Breast epithelium (tissue), 4 donors: ENCODE measurements at regions not wholly inside any gene's neighbourhood (a gene's known extent, or its start where the extent isn't known, plus 50 kb on each side); places are given as distances from the start of the nearest gene placed in this dataset.

ENCODE experiments used
- DNase-seq, 2 donors: peaks; one replicate each; pipeline ENCODE4 v3.0.0-alpha.2; 2019; ENCODE audit warnings: low spot score in 2 of 2
- H3K27ac ChIP-seq, 2 donors: fragments of 200-600 bp; sonication (generic) in 1 of 2; one replicate each; pipeline ENCODE4 v1.5.1; 2016 to 2019; ENCODE audit warnings: mild to moderate bottlenecking in 1 of 2
- H3K27me3 ChIP-seq, 2 donors: fragments of 200-600 bp; sonication (generic) in 1 of 2; one replicate each; pipeline versions ENCODE4 v1.5.1 to v1.6.0; 2017 to 2019; ENCODE audit warnings: control low read depth in 1 of 2, mild to moderate bottlenecking in 1 of 2
- H3K36me3 ChIP-seq: fragments of 200-600 bp; one replicate; pipeline ENCODE4 v1.5.1; 2019
- H3K4me1 ChIP-seq, 2 donors: fragments of 200-600 bp; sonication (generic); one replicate each; pipeline ENCODE4 v1.5.1; 2016 to 2019; ENCODE audit warnings: control low read depth in 1 of 2
- H3K4me3 ChIP-seq, 3 donors: fragments of 200-600 bp; sonication (generic); 1 replicate in 2 of 3; 2 replicates in 1 of 3; pipeline ENCODE4 v1.5.1; 2016 to 2019; ENCODE audit warnings: mild to moderate bottlenecking in 3 of 3, moderate library complexity in 2 of 3
- H3K9me3 ChIP-seq, 2 donors: fragments of 200-600 bp; sonication (generic) in 1 of 2; one replicate each; pipeline ENCODE4 v1.5.1; 2016 to 2019; ENCODE audit warnings: control low read depth in 1 of 2
- CTCF ChIP-seq, 3 donors: fragments of 450-650 bp; IDR thresholded peaks; one replicate each; pipeline ENCODE4 v1.5.1; 2016 to 2017; ENCODE audit warnings: antibody characterized with exemption in 3 of 3, mild to moderate bottlenecking in 3 of 3, moderate library complexity in 3 of 3
- POLR2A ChIP-seq: fragments of 450-650 bp; IDR thresholded peaks from one replicate; pipeline ENCODE4 v1.6.1; 2016; ENCODE audit warnings: antibody characterized with exemption, mild to moderate bottlenecking, moderate library complexity
- POLR2AphosphoS5 ChIP-seq, 3 donors: sonication (generic); formaldehyde crosslinking; IDR thresholded peaks; one replicate each; pipeline ENCODE4 v1.6.1; 2017; ENCODE audit warnings: antibody characterized with exemption in 3 of 3
- intact Hi-C: fragments of 100-400 bp; cut with DNase I; formaldehyde crosslinking; loops from one replicate; pipeline ENCODE4 v1.15.1; 2023; ENCODE audit warnings: low total_unique reads

- H3K4me1 ChIP-seq, result no peaks in the 10 kb centered on the region
- peaks cover 0 to 3% of the 10 kb centered on the region in 2 donors for H3K9me3 ChIP-seq
- DNase-seq, result no peak
- peak overlapping the region; percentile 19 to 34 (median 24) for H3K4me3 ChIP-seq
- H3K27me3 ChIP-seq, result peaks cover 0 to 23% of the 10 kb centered on the region in 2 donors
- no peak for TF ChIP-seq POLR2A
- no peak for TF ChIP-seq POLR2AphosphoS5 (IDR thresholded peaks at IDR 0.05)
- no peak for TF ChIP-seq CTCF (IDR thresholded peaks at IDR 0.05)
- no peak overlapping the region for H3K27ac ChIP-seq
- no peaks in the 10 kb centered on the region for H3K36me3 ChIP-seq
- intact Hi-C loops, result no loop called here
Measured at GRCh38 chr22:27614650-27615007, 186.9 kb downstream of the MN1 start.

- H3K9me3 ChIP-seq, result peaks cover 0 to 5% of the 10 kb centered on the region in 2 donors
- H3K27ac ChIP-seq, result no peak overlapping the region
- H3K36me3 ChIP-seq, result no peaks in the 10 kb centered on the region
- H3K27me3 ChIP-seq, result peaks cover 0 to 23% of the 10 kb centered on the region in 2 donors
- intact Hi-C loops, result no loop called here
- TF ChIP-seq CTCF (IDR thresholded peaks at IDR 0.05) (no peak), POLR2A (no peak), POLR2AphosphoS5 (IDR thresholded peaks at IDR 0.05) (no peak)
- no peaks in the 10 kb centered on the region for H3K4me1 ChIP-seq
- DNase-seq, result no peak
- H3K4me3 ChIP-seq, result no peak overlapping the region
Measured at GRCh38 chr22:27615408-27615807, 186.1 kb downstream of the MN1 start.

GRCh38 chr22:27616033-27616432, 185.5 kb downstream of the MN1 start:
- H3K4me3 ChIP-seq, result no peak overlapping the region
- peaks cover 0 to 5% of the 10 kb centered on the region in 2 donors for H3K9me3 ChIP-seq
- H3K27ac ChIP-seq, result no peak overlapping the region
- H3K27me3 ChIP-seq, result peaks cover 0 to 23% of the 10 kb centered on the region in 2 donors
- H3K4me1 ChIP-seq, result no peaks in the 10 kb centered on the region
- DNase-seq, result no peak
- intact Hi-C loops, result no loop called here
- TF ChIP-seq POLR2AphosphoS5 (IDR thresholded peaks at IDR 0.05) (no peak), CTCF (IDR thresholded peaks at IDR 0.05) (no peak), POLR2A (no peak)
- H3K36me3 ChIP-seq, result no peaks in the 10 kb centered on the region

- no peak overlapping the region for H3K4me3 ChIP-seq
- peaks cover 0 to 23% of the 10 kb centered on the region in 2 donors for H3K27me3 ChIP-seq
- no peak for TF ChIP-seq POLR2AphosphoS5 (IDR thresholded peaks at IDR 0.05)
- no peak for TF ChIP-seq POLR2A
- no peak for TF ChIP-seq CTCF (IDR thresholded peaks at IDR 0.05)
- intact Hi-C loops, result no loop called here
- H3K9me3 ChIP-seq, result peaks cover 0 to 5% of the 10 kb centered on the region in 2 donors
- no peak for DNase-seq
- H3K4me1 ChIP-seq, result no peaks in the 10 kb centered on the region
- H3K27ac ChIP-seq, result no peak overlapping the region
- H3K36me3 ChIP-seq, result no peaks in the 10 kb centered on the region
Measured at GRCh38 chr22:27617214-27617881, 184.2 kb downstream of the MN1 start.

- Histone ChIP-seq H3K9me3 (peaks cover 0 to 5% of the 10 kb centered on the region in 2 donors), H3K36me3 (no peaks in the 10 kb centered on the region), H3K4me3 (no peak overlapping the region), H3K4me1 (no peaks in the 10 kb centered on the region), H3K27me3 (no peaks in the 10 kb centered on the region), H3K27ac (no peak overlapping the region)
- intact Hi-C loops, result no loop called here
- no peak for DNase-seq
- TF ChIP-seq POLR2A (no peak), CTCF (IDR thresholded peaks at IDR 0.05) (no peak), POLR2AphosphoS5 (IDR thresholded peaks at IDR 0.05) (no peak)
Measured at GRCh38 chr22:27620367-27621154, 181.0 kb downstream of the MN1 start.
